Neural cell (in vitro differentiated cells): ENCODE measurements at regions not wholly inside any gene's neighbourhood (a gene's known extent, or its start where the extent isn't known, plus 50 kb on each side); places are given as distances from the start of the nearest gene placed in this dataset.

Experiments
- H2AFZ ChIP-seq: fragments of 200-600, 300-800 bp; sonication (generic), shearing (Covaris generic); 2 replicates; pipeline ENCODE4 v1.6.0; 2014; ENCODE audit warnings: low read depth, mild to moderate bottlenecking, antibody characterized with exemption, low read length, moderate library complexity
- H3F3A ChIP-seq: fragments of 200-600 bp; shearing (Covaris generic); 2 replicates; pipeline ENCODE4 v1.6.1; 2016; ENCODE audit warnings: mild to moderate bottlenecking, moderate library complexity, mixed read lengths, antibody characterized with exemption, low read length; ENCODE audit not compliant: insufficient read depth, poor library complexity, severe bottlenecking
- H3K27ac ChIP-seq: fragments of 200-600, 300-800 bp; sonication (generic), shearing (Covaris generic); 2 replicates; pipeline ENCODE4 v1.5.1; 2014; ENCODE audit warnings: mild to moderate bottlenecking, low read length, moderate library complexity
- H3K27me3 ChIP-seq: fragments of 300-800, 200-600 bp; sonication (generic), shearing (Covaris generic); 2 replicates; pipeline ENCODE4 v1.6.0; 2014; ENCODE audit warnings: mild to moderate bottlenecking, low read depth, low read length, moderate library complexity; ENCODE audit not compliant: insufficient read depth
- H3K36me3 ChIP-seq: fragments of 300-800, 200-600 bp; sonication (generic), shearing (Covaris generic); 2 replicates; pipeline ENCODE4 v1.5.1; 2014; ENCODE audit warnings: mild to moderate bottlenecking, antibody characterized with exemption, low read length, moderate library complexity; ENCODE audit not compliant: insufficient read depth
- H3K4me2 ChIP-seq: fragments of 300-800, 200-600 bp; sonication (generic), shearing (Covaris generic); 2 replicates; pipeline ENCODE4 v1.6.0; 2014; ENCODE audit warnings: mild to moderate bottlenecking, low read length
- H3K4me3 ChIP-seq: fragments of 300-800, 200-600 bp; sonication (generic), shearing (Covaris generic); 2 replicates; pipeline ENCODE4 v1.5.1; 2014; ENCODE audit warnings: mild to moderate bottlenecking, low read length, moderate library complexity
- H3K79me2 ChIP-seq: fragments of 200-600 bp; shearing (Covaris generic); replicated peaks from 2 replicates; pipeline ENCODE4 v1.6.0; 2014; ENCODE audit warnings: mild to moderate bottlenecking, low read length, moderate library complexity; ENCODE audit not compliant: insufficient read depth
- H3K9ac ChIP-seq: fragments of 300-800, 200-600 bp; sonication (generic), shearing (Covaris generic); 2 replicates; pipeline ENCODE4 v1.6.1; 2016; ENCODE audit warnings: mild to moderate bottlenecking, low read length, mixed read lengths
- H3K9me2 ChIP-seq: fragments of 200-600 bp; shearing (Covaris generic); 2 replicates; pipeline ENCODE4 v1.6.1; 2016; ENCODE audit warnings: mild to moderate bottlenecking, low read length, mixed read lengths; ENCODE audit not compliant: insufficient read depth
- H3K9me3 ChIP-seq: fragments of 200-600, 300-800 bp; sonication (generic), shearing (Covaris generic); 2 replicates; pipeline ENCODE4 v1.6.1; 2016; ENCODE audit warnings: mild to moderate bottlenecking, mixed run types, low read length, moderate library complexity, mixed read lengths
- H4K20me1 ChIP-seq: fragments of 200-600 bp; shearing (Covaris generic); 2 replicates; pipeline ENCODE4 v1.6.1; 2016; ENCODE audit warnings: mild to moderate bottlenecking, mixed run types; ENCODE audit not compliant: insufficient read depth
- EP300 ChIP-seq: fragments of 450-650 bp; conservative IDR thresholded peaks from 2 replicates; pipeline ENCODE4 v1.6.1; 2014; ENCODE audit warnings: antibody characterized with exemption, mild to moderate bottlenecking, moderate library complexity; ENCODE audit not compliant: poor library complexity, severe bottlenecking
- EZH2 ChIP-seq: fragments of 200-600, 300-800 bp; shearing (Covaris generic), sonication (generic); IDR thresholded peaks from 2 replicates; pipeline ENCODE4 v1.6.1; 2014; ENCODE audit warnings: antibody characterized with exemption, low read length, borderline replicate concordance, mild to moderate bottlenecking; ENCODE audit not compliant: insufficient read depth, poor library complexity, severe bottlenecking
- MXI1 ChIP-seq: fragments of 450-650 bp; conservative IDR thresholded peaks from 2 replicates; pipeline ENCODE4 v1.6.1; 2014; ENCODE audit warnings: antibody characterized with exemption, mild to moderate bottlenecking; ENCODE audit not compliant: poor library complexity, severe bottlenecking
- POLR2AphosphoS5 ChIP-seq: IDR thresholded peaks from 2 replicates; pipeline ENCODE4 v1.6.1; 2012
- RAD21 ChIP-seq: fragments of 450-650 bp; conservative IDR thresholded peaks from 2 replicates; pipeline ENCODE4 v1.6.1; 2014; ENCODE audit warnings: antibody characterized with exemption, mild to moderate bottlenecking, moderate library complexity
- SMC3 ChIP-seq: fragments of 450-650 bp; conservative IDR thresholded peaks from 2 replicates; pipeline ENCODE4 v1.6.1; 2014; ENCODE audit warnings: antibody characterized with exemption, mild to moderate bottlenecking, moderate library complexity; ENCODE audit not compliant: poor library complexity
- TAF1 ChIP-seq: IDR thresholded peaks from 2 replicates; pipeline ENCODE4 v1.6.1; 2012; ENCODE audit warnings: low read depth
- TF ChIP-seq, protein P1 (sequence below): fragments of 450-650 bp; IDR thresholded peaks from 2 replicates; pipeline ENCODE4 v1.5.1; 2014; ENCODE audit warnings: antibody characterized with exemption, mild to moderate bottlenecking, moderate library complexity; ENCODE audit not compliant: poor library complexity, severe bottlenecking
- TF ChIP-seq, protein P2 (sequence below): IDR thresholded peaks from 2 replicates; pipeline ENCODE4 v1.6.1; 2012; ENCODE audit warnings: borderline replicate concordance

GRCh38 chr6:11322252-11322885 lies 89.9 kb upstream of the NEDD9 start:
- no peaks in the 10 kb centered on the region for H3K9me3 ChIP-seq
- TF ChIP-seq POLR2AphosphoS5 (no peak), MXI1 (no peak), RAD21 (no peak), SMC3 (no peak), EZH2 (no peak)
- TF ChIP-seq, protein P1, sequence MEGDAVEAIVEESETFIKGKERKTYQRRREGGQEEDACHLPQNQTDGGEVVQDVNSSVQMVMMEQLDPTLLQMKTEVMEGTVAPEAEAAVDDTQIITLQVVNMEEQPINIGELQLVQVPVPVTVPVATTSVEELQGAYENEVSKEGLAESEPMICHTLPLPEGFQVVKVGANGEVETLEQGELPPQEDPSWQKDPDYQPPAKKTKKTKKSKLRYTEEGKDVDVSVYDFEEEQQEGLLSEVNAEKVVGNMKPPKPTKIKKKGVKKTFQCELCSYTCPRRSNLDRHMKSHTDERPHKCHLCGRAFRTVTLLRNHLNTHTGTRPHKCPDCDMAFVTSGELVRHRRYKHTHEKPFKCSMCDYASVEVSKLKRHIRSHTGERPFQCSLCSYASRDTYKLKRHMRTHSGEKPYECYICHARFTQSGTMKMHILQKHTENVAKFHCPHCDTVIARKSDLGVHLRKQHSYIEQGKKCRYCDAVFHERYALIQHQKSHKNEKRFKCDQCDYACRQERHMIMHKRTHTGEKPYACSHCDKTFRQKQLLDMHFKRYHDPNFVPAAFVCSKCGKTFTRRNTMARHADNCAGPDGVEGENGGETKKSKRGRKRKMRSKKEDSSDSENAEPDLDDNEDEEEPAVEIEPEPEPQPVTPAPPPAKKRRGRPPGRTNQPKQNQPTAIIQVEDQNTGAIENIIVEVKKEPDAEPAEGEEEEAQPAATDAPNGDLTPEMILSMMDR = no peak
- TF ChIP-seq, protein P2, sequence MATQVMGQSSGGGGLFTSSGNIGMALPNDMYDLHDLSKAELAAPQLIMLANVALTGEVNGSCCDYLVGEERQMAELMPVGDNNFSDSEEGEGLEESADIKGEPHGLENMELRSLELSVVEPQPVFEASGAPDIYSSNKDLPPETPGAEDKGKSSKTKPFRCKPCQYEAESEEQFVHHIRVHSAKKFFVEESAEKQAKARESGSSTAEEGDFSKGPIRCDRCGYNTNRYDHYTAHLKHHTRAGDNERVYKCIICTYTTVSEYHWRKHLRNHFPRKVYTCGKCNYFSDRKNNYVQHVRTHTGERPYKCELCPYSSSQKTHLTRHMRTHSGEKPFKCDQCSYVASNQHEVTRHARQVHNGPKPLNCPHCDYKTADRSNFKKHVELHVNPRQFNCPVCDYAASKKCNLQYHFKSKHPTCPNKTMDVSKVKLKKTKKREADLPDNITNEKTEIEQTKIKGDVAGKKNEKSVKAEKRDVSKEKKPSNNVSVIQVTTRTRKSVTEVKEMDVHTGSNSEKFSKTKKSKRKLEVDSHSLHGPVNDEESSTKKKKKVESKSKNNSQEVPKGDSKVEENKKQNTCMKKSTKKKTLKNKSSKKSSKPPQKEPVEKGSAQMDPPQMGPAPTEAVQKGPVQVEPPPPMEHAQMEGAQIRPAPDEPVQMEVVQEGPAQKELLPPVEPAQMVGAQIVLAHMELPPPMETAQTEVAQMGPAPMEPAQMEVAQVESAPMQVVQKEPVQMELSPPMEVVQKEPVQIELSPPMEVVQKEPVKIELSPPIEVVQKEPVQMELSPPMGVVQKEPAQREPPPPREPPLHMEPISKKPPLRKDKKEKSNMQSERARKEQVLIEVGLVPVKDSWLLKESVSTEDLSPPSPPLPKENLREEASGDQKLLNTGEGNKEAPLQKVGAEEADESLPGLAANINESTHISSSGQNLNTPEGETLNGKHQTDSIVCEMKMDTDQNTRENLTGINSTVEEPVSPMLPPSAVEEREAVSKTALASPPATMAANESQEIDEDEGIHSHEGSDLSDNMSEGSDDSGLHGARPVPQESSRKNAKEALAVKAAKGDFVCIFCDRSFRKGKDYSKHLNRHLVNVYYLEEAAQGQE = no peak
- H3K27ac ChIP-seq = no peak overlapping the region
- H3K4me2 ChIP-seq = no peak overlapping the region
- H3K27me3 ChIP-seq = no peaks in the 10 kb centered on the region
- no peak overlapping the region for H2AFZ ChIP-seq
- H3K79me2 ChIP-seq = no peaks in the 10 kb centered on the region
- H3K9me2 ChIP-seq = no peaks in the 10 kb centered on the region
- H3K36me3 ChIP-seq = no peaks in the 10 kb centered on the region
- no peaks in the 10 kb centered on the region for H3F3A ChIP-seq
- no peak overlapping the region for H3K9ac ChIP-seq
- no peaks in the 10 kb centered on the region for H4K20me1 ChIP-seq
- no peak overlapping the region for H3K4me3 ChIP-seq

- Histone ChIP-seq H3K9ac (no peak overlapping the region), H3K9me2 (no peaks in the 10 kb centered on the region), H4K20me1 (no peaks in the 10 kb centered on the region), H3K9me3 (no peaks in the 10 kb centered on the region), H3K27ac (no peak overlapping the region), H3K27me3 (no peaks in the 10 kb centered on the region), H2AFZ (no peak overlapping the region), H3K4me2 (no peak overlapping the region), H3K4me3 (no peak overlapping the region), H3K79me2 (no peaks in the 10 kb centered on the region), H3F3A (no peaks in the 10 kb centered on the region), H3K36me3 (no peaks in the 10 kb centered on the region)
- TF ChIP-seq TAF1 (no peak), EZH2 (no peak), SMC3 (no peak), MXI1 (no peak), RAD21 (no peak), EP300 (no peak), POLR2AphosphoS5 (no peak)
- TF ChIP-seq, protein P2 = no peak
- TF ChIP-seq, protein P1 = no peak
These were observed 88.6 kb upstream of the NEDD9 start for GRCh38 chr6:11320914-11321597.
